GM12873 (cell line): ENCODE measurements at regions not wholly inside any gene's neighbourhood (a gene's known extent, or its start where the extent isn't known, plus 50 kb on each side); places are given as distances from the start of the nearest gene placed in this dataset.

Experiments
- TF ChIP-seq, protein P1 (sequence below): IDR thresholded peaks from 2 replicates; pipeline ENCODE4 v1.5.1; 2012; ENCODE audit warnings: low read depth, mild to moderate bottlenecking, moderate library complexity, low read length, control low read depth; ENCODE audit not compliant: insufficient read depth; ENCODE audit errors: missing control alignments

DNA sequence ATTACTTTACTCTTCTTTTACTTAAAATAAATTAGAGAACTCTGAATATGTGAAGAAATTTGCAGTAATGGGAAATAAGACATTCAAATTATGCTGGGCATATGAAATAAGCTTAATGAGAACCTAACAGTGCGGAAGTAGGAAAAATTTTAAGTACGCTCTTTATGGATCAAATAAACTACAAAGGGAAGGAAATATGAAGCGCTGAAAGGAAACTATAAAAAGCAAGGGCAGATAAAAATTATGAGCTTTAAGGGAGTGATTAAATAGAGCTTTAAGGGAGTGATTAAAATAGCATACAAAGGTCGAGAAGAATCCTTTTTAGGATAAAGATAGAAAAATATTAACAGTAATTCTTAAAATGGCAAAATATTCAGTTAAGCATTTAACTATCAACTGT lies 118.3 kb upstream of the AADACL2 start:
- TF ChIP-seq, protein P1, sequence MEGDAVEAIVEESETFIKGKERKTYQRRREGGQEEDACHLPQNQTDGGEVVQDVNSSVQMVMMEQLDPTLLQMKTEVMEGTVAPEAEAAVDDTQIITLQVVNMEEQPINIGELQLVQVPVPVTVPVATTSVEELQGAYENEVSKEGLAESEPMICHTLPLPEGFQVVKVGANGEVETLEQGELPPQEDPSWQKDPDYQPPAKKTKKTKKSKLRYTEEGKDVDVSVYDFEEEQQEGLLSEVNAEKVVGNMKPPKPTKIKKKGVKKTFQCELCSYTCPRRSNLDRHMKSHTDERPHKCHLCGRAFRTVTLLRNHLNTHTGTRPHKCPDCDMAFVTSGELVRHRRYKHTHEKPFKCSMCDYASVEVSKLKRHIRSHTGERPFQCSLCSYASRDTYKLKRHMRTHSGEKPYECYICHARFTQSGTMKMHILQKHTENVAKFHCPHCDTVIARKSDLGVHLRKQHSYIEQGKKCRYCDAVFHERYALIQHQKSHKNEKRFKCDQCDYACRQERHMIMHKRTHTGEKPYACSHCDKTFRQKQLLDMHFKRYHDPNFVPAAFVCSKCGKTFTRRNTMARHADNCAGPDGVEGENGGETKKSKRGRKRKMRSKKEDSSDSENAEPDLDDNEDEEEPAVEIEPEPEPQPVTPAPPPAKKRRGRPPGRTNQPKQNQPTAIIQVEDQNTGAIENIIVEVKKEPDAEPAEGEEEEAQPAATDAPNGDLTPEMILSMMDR: no peak

GRCh38 chr3:151612115-151612514 lies 121.6 kb upstream of the AADACL2 start:
- TF ChIP-seq, protein P1: no peak

- TF ChIP-seq, protein P1: no peak
Measured at GRCh38 chr3:151611419-151611818, 122.3 kb upstream of the AADACL2 start.

DNA sequence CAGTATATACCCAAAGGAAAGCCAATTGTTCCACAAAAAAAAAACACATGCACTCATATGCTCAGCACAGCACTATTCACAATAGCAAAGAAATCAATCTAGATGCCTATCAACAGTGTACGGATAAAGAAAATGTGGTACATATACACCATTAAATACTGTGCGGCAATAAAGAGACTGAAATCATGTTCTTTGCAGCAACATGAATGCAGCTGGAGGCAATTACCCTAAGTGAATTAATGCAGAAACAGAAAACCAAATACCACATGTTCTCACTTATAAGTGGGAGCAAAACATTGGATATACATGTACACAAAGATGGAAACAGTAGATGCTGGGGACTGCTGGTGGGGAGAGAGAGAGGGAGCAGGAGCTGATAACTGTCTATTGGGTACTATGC lies 124.2 kb upstream of the AADACL2 start:
- TF ChIP-seq, protein P1: no peak

DNA sequence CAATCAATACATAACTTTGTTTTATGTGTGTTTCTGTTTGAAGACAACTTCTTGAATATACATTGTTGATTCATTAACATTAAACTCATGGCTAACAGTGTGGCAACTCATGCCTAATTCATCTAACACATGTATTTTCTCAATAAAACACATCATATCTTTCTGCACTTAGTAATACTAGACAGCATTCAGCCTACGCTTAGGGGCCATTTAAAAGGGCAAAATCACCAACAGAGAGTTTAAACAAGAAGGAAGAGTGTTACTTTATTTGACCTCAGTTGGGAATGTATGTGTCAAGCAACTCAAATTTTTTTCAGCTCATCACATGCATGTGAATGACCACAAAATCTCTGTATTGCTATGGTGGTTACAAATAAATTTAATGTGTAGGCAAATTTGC lies 128.8 kb upstream of the AADACL2 start:
- TF ChIP-seq, protein P1: no peak

DNA sequence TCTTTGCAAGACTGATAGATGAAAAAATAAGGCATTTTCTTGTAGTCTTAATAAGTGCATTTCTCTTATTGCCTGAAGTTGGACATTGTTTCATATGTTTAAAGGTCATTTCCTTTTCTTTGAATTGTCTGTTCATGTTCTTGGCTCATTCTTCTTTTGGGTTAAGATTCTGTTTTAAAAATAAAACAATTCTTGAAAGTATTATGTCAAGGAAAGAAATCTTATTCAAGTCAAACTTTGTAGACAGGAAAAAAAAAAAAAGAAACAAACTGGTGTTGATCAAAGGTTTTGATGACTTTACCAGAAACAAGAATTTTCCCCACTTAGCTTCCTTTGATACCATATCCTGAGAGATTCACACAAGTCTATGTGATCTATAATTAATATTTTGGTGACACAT lies 132.9 kb upstream of the AADACL2 start:
- TF ChIP-seq, protein P1: no peak

DNA sequence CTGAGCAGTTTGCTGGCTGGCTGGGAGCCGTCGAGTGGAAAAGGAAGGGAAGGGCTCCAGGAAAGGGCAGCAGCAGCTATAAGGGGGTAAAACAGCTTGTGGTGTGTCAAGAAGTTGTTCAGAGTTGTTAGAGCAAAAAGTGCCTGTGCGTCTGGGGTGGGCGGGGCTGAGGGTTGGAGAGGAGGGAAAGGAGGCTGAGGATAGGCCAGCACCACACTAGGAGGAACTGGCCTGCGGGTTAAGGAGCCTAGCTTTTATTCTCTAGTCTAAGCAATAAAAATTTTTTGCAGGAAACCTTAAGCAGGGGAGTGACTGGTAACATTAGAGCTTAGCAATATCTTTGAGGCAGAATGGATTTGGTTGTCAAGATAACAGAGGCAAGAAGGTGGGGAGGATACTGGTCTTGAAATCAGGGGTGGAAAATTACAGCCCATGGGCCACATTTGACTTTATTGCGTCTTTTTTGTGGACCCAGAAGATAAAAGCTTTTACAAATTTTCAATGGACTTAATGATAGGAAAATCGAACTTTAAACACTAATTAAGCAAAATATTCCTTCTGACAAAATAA lies 134.5 kb upstream of the AADACL2 start:
- TF ChIP-seq, protein P1: no peak
